ENCODE measurements at regions not wholly inside any gene's neighbourhood (a gene's known extent, or its start where the extent isn't known, plus 50 kb on each side); places are given as distances from the start of the nearest gene placed in this dataset.

DNA sequence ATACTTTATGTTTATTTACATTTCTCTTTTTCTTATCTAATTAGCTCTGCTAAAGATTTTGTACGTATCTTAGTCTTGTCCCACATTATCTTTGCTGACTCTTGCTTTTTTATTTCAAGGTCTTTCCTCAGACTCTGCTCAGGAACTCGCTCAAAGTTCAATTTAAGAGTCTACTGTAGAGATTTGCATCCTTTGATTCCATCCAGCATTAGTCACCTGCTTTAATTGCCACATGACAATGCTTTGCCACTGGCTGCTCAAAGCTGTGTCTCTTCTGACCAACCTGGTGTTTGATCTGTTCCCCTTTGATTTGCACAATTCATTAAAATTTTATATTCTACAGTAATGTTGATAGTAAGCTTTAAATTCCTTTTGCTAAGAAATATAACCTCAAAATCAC lies 157.9 kb upstream of the FREM2 start:
- no peaks in the 10 kb centered on the region for H3K9me2 ChIP-seq (replicated peaks; ENCODE audit: insufficient read depth, low read length)
- TF ChIP-seq, protein P1, sequence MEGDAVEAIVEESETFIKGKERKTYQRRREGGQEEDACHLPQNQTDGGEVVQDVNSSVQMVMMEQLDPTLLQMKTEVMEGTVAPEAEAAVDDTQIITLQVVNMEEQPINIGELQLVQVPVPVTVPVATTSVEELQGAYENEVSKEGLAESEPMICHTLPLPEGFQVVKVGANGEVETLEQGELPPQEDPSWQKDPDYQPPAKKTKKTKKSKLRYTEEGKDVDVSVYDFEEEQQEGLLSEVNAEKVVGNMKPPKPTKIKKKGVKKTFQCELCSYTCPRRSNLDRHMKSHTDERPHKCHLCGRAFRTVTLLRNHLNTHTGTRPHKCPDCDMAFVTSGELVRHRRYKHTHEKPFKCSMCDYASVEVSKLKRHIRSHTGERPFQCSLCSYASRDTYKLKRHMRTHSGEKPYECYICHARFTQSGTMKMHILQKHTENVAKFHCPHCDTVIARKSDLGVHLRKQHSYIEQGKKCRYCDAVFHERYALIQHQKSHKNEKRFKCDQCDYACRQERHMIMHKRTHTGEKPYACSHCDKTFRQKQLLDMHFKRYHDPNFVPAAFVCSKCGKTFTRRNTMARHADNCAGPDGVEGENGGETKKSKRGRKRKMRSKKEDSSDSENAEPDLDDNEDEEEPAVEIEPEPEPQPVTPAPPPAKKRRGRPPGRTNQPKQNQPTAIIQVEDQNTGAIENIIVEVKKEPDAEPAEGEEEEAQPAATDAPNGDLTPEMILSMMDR (IDR thresholded peaks at IDR 0.05; ENCODE audit: insufficient read depth, low read length, poor library complexity, severe bottlenecking): no peak
- TF ChIP-seq EZH2phosphoT487 (conservative IDR thresholded peaks at IDR 0.05; ENCODE audit: low read length): no peak
- H2AFZ ChIP-seq (ENCODE audit: low read depth, low read length, severe bottlenecking): no peak overlapping the region
- H3K27ac ChIP-seq (ENCODE audit: low read depth, low read length): no peak overlapping the region
- H3K9ac ChIP-seq (ENCODE audit: low read length): no peak overlapping the region
- no peak overlapping the region for H3K4me2 ChIP-seq (ENCODE audit: low read depth, low read length, poor library complexity, severe bottlenecking)
- no peaks in the 10 kb centered on the region for H4K20me1 ChIP-seq (ENCODE audit: low read depth, low read length)
- H3K4me3 ChIP-seq (ENCODE audit: insufficient read depth, low read length, poor library complexity, severe bottlenecking): no peak overlapping the region
- H3K9me3 ChIP-seq (ENCODE audit: insufficient read depth, low read length): no peaks in the 10 kb centered on the region
- H3K79me2 ChIP-seq (ENCODE audit: insufficient read depth, low read length): no peaks in the 10 kb centered on the region
- no peaks in the 10 kb centered on the region for H3K27me3 ChIP-seq (ENCODE audit: low read length)
- H3K36me3 ChIP-seq (ENCODE audit: low read length): no peaks in the 10 kb centered on the region
- no peaks in the 10 kb centered on the region for H3F3A ChIP-seq (ENCODE audit: insufficient read depth)

DNA sequence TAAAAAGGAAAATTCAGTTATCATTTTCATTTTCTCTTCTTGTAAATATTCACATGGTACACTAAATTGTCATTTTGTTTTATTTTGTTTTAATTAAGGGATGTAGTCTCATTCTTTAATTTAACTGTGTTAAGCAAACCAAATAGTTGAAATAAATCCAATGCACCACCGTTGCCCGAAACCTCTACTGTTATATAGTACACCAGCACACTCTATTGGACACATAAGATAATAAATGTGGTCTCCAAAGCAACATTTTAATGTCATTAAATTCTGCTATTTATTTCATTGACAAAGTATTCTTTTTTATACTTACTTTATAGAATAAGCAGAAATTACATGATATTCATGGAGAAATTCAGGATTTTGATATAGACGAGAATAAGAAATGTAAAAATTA lies 156.4 kb upstream of the FREM2 start:
- H3K36me3 ChIP-seq (ENCODE audit: low read length): no peaks in the 10 kb centered on the region
- H3F3A ChIP-seq (ENCODE audit: insufficient read depth): no peaks in the 10 kb centered on the region
- H2AFZ ChIP-seq (ENCODE audit: low read depth, low read length, severe bottlenecking): no peak overlapping the region
- H3K9me2 ChIP-seq (replicated peaks; ENCODE audit: insufficient read depth, low read length): no peaks in the 10 kb centered on the region
- no peaks in the 10 kb centered on the region for H3K9me3 ChIP-seq (ENCODE audit: insufficient read depth, low read length)
- H3K9ac ChIP-seq (ENCODE audit: low read length): no peak overlapping the region
- H4K20me1 ChIP-seq (ENCODE audit: low read depth, low read length): no peaks in the 10 kb centered on the region
- no peaks in the 10 kb centered on the region for H3K79me2 ChIP-seq (ENCODE audit: insufficient read depth, low read length)
- H3K27ac ChIP-seq (ENCODE audit: low read depth, low read length): no peak overlapping the region
- H3K4me2 ChIP-seq (ENCODE audit: low read depth, low read length, poor library complexity, severe bottlenecking): no peak overlapping the region
- TF ChIP-seq EZH2phosphoT487 (conservative IDR thresholded peaks at IDR 0.05; ENCODE audit: low read length): no peak
- TF ChIP-seq, protein P1 (IDR thresholded peaks at IDR 0.05; ENCODE audit: insufficient read depth, low read length, poor library complexity, severe bottlenecking): no peak
- no peaks in the 10 kb centered on the region for H3K27me3 ChIP-seq (ENCODE audit: low read length)
- H3K4me3 ChIP-seq (ENCODE audit: insufficient read depth, low read length, poor library complexity, severe bottlenecking): no peak overlapping the region

DNA sequence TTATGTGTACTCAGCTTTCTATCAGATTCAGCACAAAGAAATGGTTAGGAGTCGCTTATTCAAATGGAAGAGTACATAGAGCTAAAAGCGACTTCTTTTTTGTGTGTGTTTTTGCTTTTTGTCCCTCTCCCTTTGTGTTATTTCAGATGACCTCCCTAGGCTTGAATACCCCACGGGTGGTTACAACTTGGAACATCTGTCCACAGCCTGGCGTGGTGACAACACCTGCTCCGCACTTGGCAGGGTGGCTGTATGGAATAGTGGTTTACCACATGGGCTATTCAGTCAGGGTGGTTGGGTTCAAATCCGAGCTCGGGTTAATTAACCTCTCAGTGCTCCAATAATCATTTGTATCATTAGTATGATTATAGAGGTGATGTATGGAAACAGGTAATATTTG lies 151.6 kb upstream of the FREM2 start:
- TF ChIP-seq, protein P1 (IDR thresholded peaks at IDR 0.05; ENCODE audit: insufficient read depth, low read length, poor library complexity, severe bottlenecking): no peak
- no peak for TF ChIP-seq EZH2phosphoT487 (conservative IDR thresholded peaks at IDR 0.05; ENCODE audit: low read length)
- no peaks in the 10 kb centered on the region for H3K79me2 ChIP-seq (ENCODE audit: insufficient read depth, low read length)
- H3K9ac ChIP-seq (ENCODE audit: low read length): no peak overlapping the region

More for the DNA sequence above, 151.6 kb upstream of the FREM2 start:
- Histone ChIP-seq H2AFZ (ENCODE audit: low read depth, low read length, severe bottlenecking) (no peak overlapping the region), H4K20me1 (ENCODE audit: low read depth, low read length) (no peaks in the 10 kb centered on the region), H3K27ac (ENCODE audit: low read depth, low read length) (no peak overlapping the region), H3F3A (ENCODE audit: insufficient read depth) (no peaks in the 10 kb centered on the region), H3K4me2 (ENCODE audit: low read depth, low read length, poor library complexity, severe bottlenecking) (no peak overlapping the region), H3K9me2 (replicated peaks; ENCODE audit: insufficient read depth, low read length) (no peaks in the 10 kb centered on the region), H3K4me3 (ENCODE audit: insufficient read depth, low read length, poor library complexity, severe bottlenecking) (no peak overlapping the region), H3K9me3 (ENCODE audit: insufficient read depth, low read length) (no peaks in the 10 kb centered on the region), H3K36me3 (ENCODE audit: low read length) (no peaks in the 10 kb centered on the region), H3K27me3 (ENCODE audit: low read length) (no peaks in the 10 kb centered on the region)

Measured in SU-DHL-6 (cell line).